ENCODE measurements at regions not wholly inside any gene's neighbourhood (a gene's known extent, or its start where the extent isn't known, plus 50 kb on each side); places are given as distances from the start of the nearest gene placed in this dataset.

DNA sequence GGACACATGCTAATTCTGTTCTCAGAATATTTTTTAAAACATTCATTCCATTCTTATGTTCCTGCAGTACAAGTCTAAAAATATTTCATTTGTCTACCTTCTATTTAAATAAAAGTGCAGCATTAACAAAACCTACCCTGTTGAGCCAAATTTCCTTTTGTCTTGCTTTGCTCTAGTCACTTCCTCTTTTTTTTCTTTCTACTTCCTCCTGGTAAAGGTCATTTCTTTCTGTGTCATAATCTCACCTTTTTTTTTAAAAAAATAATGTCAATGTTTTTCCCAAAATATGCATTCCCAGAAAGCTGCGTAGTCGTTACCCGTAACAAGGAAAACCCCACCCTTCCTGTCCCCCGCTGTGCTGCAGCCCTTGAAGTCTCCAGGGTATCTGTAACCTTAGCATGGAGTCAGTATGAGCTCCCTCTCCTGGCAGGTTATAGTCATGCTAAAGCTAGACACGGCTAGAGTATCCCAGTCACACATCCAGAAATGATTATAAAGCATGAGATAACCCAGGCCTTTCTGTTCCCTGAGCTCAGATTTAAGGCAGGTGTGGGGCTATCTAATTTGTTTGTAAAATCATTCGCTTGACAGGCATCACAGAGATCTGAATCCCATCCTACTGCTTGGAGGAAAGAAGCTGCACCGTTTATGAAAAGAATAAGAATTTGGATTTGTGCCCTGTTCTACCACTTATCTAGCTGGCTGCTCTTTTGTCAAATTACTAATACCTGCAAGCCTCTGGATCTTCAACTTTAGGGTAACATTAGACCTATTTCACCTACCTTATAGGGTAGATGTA lies 51.1 kb upstream of the EED start:
- peak; percentile 59 for DNase-seq (ENCODE audit: low spot score)

DNA sequence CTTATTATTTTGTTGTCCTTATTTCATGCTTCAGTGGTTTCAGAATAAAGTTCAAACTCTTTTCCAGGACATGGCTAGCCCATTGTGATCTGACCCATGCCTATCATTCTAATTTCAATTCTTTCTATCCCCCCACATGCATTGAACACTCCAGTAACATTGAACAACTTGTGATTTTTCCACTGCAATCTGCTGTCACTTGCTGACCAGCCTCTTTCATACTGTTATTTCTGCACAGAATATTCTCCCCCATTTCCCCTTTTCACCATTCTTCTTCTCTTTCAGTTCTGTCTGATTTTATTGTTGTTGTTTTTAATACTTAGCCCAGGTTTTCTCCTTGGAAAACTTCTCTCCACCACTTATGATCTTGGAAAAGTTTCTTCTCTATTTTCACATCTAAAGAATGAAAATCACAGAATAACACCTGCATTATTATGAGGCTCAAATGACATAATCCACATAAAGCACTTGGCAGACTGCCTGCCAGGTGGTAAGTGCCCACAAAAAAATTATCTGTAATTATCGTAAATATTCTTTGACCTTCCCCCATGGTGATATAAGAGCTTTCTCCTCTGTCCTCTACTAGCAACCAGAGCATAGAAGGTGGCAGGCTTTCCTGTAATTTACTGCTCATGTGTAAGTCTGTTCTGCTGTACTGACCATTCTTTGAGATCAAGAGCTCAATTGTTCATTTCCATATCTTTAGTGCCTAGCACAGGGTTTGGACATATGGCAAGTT lies 51.9 kb upstream of the EED start:
- DNase-seq (ENCODE audit: low spot score): no peak

- no peak for DNase-seq (ENCODE audit: low spot score)
Measured at GRCh38 chr11:86191874-86192273, 52.7 kb upstream of the EED start.

- no peak for DNase-seq (ENCODE audit: low spot score)
Measured at GRCh38 chr11:86187027-86187426, 57.5 kb upstream of the EED start.

GRCh38 chr11:86186386-86186785 lies 58.2 kb upstream of the EED start:
- DNase-seq (ENCODE audit: low spot score): no peak

DNA sequence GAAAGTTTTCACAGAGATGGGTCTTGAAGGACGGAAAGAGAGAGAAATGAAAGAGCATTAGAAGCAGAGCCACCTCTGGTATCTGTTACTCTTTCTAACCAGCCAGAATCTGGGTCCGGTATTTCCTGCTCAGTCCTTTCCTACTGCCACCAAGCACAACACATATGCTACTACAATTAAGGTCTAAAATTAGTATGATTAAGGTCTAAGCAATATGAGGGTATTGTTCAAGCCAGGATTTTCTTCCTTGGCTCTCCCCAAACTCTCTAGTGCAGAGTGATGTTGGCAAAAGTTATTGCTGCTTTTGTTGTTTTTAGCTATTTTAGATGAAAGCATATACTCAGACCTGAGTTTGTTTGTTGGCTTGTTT lies 59.2 kb upstream of the EED start:
- DNase-seq (ENCODE audit: low spot score): no peak

DNA sequence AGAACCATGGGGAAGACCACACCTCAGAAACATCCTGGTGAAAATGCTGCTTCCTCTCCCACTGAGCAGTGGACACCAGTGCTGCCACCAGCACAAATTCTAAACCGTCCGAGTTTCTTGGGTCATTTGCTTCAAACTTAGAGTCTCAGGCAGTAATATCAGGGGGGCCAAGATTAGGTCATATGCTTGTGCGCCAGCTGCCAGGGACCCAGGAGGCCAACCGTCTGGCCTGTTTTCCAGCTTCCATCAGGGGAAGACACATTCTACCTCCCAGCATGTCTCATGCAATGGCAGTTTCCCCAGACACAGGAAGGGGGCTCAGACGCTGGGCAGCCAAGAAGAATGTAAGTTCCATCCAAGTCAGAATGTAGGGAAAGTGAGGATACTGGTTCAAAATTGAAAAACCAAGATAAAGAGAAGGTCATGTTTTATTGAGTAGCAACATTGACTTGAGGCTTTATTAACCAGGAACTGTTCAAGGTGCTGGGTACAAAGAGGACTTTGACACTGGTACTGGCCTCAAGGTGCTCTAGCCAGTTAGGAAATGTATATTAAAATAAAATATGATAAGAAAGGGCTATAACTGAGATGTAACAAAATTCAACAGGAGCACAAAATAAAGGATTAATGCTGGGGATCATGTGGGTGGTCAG lies 59.7 kb upstream of the EED start:
- DNase-seq (ENCODE audit: low spot score): no peak

DNA sequence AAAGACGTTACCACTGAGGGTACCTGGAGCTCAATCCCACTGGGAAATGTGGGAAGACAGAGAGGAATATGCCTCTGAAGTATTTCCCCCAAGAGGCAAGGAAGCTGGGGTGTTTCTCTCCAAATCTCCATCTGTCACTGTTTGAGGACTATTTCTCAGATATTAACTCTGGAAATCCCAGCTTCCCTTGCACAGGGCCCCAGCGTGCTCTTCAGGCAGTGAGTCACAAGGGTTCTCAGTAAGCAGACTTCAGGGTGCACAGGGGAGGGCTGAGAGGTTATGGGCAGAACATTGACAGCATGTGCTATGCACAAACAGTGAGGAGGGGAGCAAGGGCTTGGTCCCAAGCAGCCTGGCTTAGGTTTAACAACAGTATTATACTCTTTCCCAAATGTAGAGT lies 60.9 kb upstream of the EED start:
- no peak for DNase-seq (ENCODE audit: low spot score)

- peak; percentile 58 for DNase-seq (ENCODE audit: low spot score)
Measured at GRCh38 chr11:86182976-86183584, 61.5 kb upstream of the EED start.

- no peak for DNase-seq (ENCODE audit: low spot score)
Measured at GRCh38 chr11:86181379-86181778, 63.2 kb upstream of the EED start.

DNA sequence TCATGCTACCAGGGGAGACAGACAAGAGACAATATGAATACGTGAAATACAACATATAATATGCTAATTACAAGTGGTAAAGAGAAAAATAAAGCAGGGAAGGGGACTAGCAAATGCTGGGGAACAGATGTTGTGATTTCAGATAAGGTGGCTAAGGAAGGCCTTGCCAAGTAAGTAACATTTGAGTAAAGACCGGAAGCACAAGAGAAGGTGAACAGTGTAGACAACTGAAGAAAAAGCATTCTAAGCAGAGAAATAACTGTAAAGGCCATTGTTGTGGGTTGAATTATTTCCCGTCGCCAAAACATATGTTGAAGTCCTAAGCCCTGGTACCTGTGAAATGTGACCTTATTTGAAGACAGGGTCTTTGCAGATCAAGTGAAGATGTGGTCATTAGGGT lies 63.7 kb upstream of the EED start:
- no peak for DNase-seq (ENCODE audit: low spot score)

GRCh38 chr11:86180423-86180822 lies 64.1 kb upstream of the EED start:
- no peak for DNase-seq (ENCODE audit: low spot score)

- DNase-seq (ENCODE audit: low spot score): no peak
Measured at GRCh38 chr11:86179646-86180064, 64.9 kb upstream of the EED start.

DNA sequence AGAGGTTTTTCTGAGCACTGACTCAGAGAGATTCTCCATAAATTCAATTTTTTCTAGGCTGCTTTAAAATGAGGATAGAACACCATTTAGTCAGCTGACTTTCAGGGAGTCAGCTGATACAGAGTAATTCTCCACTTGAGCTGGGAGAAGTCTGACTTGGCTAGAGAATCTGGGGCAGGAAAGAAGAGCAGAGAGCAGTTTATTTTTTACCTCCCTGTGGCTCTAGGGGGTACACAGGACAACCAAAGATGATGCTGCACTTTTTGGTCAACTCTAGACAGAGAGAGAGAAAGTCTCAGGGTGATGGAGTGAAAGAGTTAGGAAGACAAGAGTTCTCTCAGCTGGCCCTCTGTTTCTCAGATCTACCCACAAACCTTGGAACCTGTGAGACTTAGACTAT lies 67.3 kb upstream of the EED start:
- DNase-seq (ENCODE audit: low spot score): no peak

- no peak for DNase-seq (ENCODE audit: low spot score)
Measured at GRCh38 chr11:86176165-86176884, 68.2 kb upstream of the EED start.

GRCh38 chr11:86175626-86176025 lies 68.9 kb upstream of the EED start:
- no peak for DNase-seq (ENCODE audit: low spot score)

- DNase-seq (ENCODE audit: low spot score): no peak
Measured at GRCh38 chr11:86175191-86175590, 69.4 kb upstream of the EED start.

DNA sequence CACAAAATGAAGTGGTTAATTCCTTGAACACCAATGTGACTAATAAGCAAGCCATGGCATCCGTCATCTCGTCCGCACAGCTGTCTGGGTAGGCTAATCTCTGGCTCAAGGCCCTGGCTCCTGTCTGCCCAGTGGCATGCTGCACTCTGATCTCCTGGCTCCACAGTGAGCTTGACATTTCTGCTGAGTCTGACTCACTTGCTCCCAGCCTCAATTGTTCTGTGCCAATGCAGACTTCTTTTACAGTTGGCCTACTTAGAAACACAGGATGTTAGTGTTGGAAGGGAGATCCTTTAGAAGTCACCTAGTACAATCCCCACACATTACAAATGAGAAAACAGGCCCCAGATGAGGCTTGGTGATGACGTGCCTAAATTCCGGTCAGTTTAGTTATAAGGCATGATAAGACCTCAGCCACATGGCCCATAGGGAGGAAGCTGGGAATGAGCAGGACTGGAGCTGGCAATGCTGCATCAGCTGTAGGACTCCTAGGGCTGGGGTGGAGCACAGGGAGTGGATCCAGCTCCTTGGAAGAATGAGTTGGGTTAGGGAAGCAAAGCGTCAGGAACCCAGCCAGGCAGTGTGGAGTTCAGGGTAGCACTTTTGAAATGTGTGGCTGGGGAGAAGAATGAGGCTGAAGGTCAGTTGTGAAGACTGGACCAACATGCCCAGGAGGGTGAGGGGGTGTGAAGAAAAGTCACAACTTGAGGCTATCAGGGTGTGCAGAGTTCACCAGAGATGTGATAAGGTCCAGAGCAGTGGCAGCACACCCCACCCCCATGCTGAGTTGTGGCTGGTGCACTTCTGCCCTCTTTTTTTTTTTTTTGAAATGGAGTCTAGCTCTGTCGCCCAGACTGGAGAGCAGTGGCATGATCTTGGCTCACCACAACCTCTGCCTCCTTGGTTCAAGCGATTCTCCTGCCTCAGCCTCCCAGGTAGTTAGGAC lies 70.2 kb upstream of the EED start:
- peak; percentile 67 for DNase-seq (ENCODE audit: low spot score)

GRCh38 chr11:86172894-86173293 lies 71.7 kb upstream of the EED start:
- no peak for DNase-seq (ENCODE audit: low spot score)

DNA sequence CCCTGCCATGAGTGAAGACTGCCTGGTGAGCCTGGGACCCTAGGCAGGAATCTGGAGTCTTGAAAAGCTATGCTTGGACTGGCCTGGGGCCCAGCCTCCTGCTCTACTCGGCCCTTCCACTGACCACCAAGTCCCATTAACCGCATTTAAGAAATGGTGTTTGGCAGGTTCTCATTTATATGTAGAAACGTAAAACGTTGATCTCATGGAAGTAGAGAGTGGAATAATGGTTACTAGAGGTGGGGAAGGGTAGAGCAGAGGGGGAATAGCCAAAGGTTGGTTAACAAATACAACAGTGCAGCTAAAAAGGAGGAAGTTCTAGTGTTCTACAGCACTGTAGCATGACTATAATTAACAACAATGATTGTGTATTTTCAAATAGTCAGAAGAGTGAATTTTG lies 72.9 kb upstream of the EED start:
- no peak for DNase-seq (ENCODE audit: low spot score)

Measured in ureter (tissue), 1 donor.